Medulla oblongata (tissue), 1 donor: ENCODE measurements at regions not wholly inside any gene's neighbourhood (a gene's known extent, or its start where the extent isn't known, plus 50 kb on each side); places are given as distances from the start of the nearest gene placed in this dataset.

ENCODE experiments used
- DNase-seq: peaks from one replicate; pipeline ENCODE4 v3.0.0-alpha.2; 2015; ENCODE audit errors: extremely low spot score

- DNase-seq = no peak
These were observed 862.0 kb downstream of the PCDH18 start for GRCh38 chr4:136670265-136670664.

GRCh38 chr4:136664988-136665387 lies 867.3 kb downstream of the PCDH18 start:
- DNase-seq = no peak

- no peak for DNase-seq
These were observed 869.8 kb downstream of the PCDH18 start for GRCh38 chr4:136662539-136662938.

DNA sequence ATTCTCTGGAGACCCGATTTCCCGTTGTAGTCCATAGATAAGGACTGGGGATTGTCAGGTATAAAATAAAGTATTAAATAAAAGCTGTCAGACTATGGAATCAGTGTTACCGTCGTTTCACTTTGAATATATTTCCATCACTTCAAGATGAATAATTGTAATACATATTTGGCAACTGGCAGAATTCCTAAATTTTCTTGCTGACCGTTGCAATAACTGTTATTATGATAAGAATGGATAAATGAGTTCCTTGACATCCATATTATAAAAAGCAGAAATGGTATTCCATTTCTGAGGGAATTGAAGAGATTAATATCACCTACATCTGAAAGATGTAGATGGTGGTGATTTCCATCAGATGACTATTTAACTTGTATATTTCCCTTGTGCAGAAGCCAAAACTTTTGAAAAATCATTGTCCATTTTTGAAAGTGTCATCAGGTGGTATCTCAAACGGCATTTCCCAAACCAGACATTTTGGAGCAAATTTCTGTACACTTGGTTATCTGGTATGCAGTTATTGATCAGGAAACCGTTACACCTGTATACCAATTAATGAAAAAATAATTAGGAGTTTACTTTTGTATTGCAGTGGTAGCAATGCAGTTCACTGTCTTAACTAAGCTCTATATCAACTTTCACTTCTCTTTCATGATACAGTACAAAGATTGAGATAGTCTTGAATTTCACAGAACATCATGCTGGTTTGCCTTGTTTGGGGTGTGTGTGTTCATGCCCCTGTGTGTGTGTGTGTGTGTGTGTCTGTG lies 878.5 kb downstream of the PCDH18 start:
- DNase-seq = no peak

GRCh38 chr4:136651932-136652331 lies 880.4 kb downstream of the PCDH18 start:
- no peak for DNase-seq

DNA sequence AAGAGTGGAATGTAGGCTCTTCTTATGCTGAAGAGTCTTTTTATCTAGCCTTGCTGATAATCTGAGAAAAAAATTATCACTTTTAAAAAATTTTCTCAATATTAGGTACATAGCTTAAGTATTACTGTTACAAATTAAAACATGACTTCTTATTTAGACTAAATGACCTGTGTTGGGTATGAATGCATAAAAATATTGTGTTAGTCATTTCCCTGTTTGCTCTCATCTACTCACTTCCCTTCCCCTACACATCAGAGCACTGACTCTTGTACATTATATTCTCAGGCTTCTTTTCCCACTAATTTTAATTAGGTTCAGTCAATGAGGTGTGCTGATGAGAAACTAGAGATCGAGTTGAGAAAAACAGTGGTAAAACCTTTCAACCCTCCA lies 881.0 kb downstream of the PCDH18 start:
- DNase-seq = no peak

DNA sequence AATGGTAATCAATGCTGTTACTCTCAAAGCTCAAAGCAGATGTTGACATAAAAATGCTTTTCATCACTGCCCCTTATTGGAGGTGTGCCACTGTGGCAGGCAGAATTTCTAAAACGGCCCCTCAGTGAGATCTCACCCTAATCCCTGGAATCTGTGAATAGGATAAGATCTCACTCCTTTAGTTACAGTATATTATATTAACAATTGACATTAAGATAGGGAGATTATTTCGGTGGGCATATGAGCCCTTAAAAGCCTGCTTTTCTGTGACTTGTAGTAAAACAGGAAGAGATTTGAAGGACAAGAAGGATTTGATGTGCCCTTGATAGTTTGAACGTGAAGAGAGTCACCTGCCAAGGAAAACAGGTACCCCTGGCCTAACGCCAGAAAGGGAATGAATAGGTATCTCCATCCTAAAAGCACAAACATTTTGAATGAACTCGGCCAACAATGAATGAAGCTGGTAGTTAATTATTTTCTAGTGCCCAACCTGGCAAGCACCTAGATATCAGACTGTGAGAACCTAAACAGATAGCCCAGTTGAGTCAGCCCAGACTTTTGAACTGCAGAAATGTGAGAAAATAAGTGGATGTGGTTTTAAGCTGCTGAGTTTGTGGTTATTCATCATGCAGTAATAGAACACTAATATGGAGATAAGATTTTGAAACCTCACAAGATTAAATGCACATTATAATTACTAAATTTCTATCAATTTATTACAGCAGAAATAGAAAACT lies 881.6 kb downstream of the PCDH18 start:
- no peak for DNase-seq

- DNase-seq = no peak
These were observed 888.0 kb downstream of the PCDH18 start for GRCh38 chr4:136644279-136644678.

DNA sequence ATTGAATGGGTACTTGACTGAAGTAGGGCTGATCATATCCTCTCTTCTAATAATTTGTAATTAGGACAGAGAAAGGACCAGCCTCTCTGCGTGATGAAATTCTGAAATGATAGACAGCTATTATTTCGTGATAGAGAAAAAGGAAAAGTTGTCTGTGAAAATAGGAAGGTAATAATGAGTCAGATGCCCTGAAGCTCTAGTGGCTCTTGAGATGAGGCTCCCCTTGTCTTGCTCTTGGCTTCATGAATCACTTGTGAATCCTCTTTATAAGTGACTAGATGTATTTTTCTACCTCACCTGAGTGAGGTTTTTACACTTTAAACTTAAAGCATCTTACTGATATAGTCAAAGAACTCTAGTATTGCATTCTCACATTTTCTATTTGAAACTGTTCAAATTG lies 888.9 kb downstream of the PCDH18 start:
- no peak for DNase-seq

DNA sequence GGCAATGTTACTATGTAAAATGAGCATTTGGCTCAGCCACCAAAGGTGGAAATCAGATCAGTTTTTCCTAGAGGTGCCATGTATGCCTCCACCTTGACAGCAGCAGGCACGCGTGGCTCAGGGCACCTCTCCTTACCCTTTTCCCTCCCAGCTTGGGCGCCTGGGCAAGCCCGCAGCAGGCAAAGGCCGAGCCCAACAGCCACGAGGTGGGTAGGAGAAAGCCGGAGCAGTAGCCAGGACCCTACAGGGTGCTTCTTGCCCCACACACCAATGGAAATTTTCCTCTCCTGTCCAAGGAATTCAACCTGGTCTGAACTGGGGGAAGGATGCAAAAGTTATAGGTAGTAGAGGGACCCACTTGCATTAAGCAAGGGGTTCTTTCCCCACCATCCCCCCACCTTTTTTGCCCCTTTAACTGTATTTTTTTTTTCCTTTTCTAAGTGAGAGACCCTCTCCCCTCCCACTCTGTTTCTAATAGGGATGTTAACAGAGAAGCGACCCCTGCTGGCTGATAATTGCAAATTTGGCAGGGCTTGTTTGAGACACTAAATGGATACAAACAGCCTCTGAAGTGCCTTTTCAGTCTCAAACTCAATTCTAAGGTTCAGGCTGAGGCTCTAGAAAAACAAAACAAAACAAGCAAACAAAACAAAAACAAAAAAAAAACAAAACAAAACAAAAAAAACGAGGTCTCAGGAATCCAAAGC lies 895.1 kb downstream of the PCDH18 start:
- no peak for DNase-seq

DNA sequence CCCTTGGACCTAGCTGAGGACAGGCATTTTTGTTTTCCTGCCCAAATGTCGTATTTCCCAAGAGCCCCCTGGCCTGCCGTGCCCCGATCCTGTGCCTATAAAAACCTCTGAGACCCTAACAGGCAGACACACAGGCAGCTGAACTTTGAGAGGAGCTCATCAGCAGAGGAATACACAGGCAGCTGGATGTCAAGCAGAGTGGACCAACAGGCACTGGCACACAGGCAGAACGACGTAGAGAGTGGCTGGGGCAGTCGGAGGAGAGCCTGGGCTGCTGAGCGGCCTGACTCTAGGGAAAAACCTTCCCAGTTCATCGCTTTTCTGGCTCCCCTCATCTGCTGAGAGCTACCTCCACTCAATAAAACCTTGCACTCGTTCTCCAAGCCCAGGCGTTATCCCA lies 896.1 kb downstream of the PCDH18 start:
- DNase-seq = no peak

DNA sequence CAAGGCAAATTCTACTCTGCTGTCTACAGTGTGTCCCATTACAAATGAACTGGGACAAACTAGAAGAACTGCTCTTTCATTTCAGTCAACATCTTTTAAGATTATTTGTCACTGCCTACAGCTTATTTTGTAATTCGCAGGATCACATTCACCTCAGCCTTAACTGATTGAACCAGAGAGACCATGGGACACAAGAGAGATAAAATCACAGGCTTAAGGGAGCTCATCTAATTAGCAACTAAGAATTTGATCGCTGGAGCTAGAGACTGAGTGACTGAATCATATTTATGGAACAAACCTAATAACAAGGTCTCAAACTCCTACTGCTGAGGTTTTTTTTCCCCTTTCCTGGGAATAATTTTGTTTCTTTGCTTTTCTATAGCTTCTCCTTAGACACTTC lies 898.2 kb downstream of the PCDH18 start:
- DNase-seq = no peak

DNA sequence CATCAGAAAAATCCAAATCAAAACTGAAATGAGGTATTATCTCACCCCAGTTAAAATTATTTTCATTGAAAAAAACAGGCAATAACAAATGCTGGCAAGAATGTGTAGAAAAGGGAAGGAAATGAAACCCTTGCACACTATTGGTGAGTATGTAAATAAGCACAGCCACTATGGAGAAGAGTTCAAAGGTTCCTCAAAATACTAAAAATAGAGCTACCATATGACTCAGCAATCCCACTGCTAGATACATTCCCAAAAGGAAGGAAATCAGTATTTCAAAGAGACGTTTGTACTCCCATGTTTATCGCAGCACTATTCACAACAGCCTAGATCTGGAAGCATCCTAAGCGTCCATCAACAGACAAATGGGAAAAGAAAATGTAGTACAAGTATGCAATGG lies 932.4 kb downstream of the PCDH18 start:
- no peak for DNase-seq

DNA sequence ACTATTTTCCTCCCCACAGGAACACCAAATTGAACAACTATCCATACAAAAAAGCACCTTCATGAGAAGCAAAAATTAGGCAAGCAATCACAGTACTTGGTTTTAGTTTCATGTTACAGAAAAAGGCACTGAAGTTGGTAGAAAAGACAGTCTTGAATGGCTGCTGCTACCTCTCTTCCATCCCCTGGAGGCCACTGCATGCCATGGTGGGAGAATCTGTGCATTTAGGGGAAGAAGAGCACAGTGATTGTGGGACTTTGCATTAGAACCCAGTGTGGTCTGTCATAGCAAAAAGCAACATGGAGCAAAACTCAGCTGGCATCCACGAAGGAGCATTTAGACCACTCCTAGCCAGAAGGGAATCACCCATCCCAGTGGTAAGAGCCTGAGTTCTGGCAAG lies 941.9 kb downstream of the PCDH18 start:
- DNase-seq = no peak

GRCh38 chr4:136583567-136583966 lies 948.7 kb downstream of the PCDH18 start:
- DNase-seq = no peak

- no peak for DNase-seq
These were observed 951.2 kb downstream of the PCDH18 start for GRCh38 chr4:136581119-136581518.

- DNase-seq = no peak
These were observed 957.1 kb downstream of the PCDH18 start for GRCh38 chr4:136575146-136575545.

DNA sequence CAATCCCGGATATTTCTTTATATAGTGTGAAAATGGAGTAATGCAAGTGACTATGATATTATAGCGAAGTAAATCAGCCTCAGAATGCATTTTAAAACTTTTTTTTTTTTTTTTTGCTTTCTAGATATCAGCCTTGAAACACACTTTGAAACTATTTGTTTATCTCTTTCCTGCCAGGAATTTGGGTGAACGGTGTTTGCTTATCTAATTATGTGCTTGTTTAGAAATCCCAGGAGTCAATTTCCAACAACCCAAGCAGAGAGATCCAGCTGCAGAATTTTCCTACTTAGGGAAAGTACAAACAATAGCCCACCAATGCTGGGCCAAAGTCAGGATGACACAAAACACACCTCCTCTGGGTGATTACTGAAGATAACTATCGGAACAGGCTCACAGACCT lies 958.8 kb downstream of the PCDH18 start:
- no peak for DNase-seq

DNA sequence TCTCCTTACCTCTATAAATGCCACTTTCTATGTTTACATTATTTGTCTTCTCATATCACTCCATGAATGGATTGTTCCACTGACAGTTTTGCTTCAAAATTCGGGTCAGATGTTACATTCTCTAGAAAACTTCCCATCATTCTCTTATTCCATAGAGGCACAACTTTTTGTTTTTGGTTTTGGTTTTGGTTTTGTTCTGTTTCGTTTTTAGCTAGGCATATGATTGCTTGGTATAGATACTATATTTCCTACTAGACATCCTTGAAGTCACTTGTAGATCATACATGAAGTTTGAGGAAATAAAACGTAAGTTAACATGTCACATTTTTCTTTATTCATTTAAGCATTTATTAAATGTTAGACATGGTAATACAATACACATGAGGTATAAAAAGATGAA lies 961.0 kb downstream of the PCDH18 start:
- DNase-seq = no peak

DNA sequence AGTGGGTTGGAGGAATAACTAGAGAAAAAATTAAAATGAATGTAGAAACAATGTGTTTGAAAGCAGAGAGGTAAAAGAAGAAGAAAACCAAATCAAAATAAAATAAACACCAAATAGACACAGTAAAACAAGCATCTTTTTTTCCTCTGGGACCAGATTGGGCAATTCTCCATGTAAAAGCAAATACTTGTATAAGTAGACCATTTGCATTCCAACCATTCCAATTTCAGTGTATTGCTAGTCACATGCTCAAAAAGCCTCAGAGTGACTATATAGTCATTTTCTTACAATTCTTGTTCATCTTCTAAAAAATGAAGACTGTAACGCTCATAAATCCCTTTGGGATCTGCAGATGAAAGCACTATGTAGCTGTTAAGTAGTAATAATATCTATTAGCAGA lies 969.5 kb downstream of the PCDH18 start:
- no peak for DNase-seq

- DNase-seq = no peak
These were observed 973.3 kb downstream of the PCDH18 start for GRCh38 chr4:136558940-136559494.

DNA sequence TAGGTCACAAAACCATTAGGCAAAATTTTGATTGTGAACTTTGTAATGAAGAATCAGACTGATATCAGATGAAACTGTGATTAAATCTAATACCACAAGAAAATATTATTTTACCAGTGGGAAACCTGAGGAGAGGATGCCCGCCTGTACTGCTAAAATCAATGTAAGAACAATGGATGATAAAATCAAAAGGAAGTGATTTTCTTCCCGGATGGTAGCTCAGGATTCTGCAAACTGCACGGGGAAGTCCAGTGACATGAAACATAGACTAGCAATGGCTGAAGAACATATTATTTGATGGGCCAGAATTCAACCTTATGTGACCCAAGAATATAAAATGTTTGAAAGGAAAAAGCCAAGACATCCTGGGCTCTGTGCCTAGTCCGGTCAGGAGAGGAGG lies 974.9 kb downstream of the PCDH18 start:
- no peak for DNase-seq

DNA sequence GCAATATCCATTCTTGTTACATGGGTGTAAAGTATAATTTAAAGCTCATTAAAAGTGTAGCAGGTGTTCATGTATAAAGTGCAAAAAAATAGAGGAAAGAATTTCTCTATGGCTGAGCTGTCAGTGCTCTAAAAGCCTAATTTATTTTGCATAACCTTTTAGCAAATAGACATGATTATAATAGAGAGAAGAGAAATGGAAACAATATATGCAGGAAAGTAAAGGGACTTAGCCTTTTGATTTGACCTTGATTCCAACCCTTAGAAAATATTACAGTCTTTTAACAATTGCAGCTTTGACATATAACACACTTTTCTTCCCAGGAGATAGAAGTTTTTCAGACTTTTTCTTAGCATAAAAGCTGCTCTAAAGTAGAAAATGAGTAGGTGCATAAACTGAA lies 978.3 kb downstream of the PCDH18 start:
- DNase-seq = no peak
